MG63 (cell line): ENCODE measurements at regions not wholly inside any gene's neighbourhood (a gene's known extent, or its start where the extent isn't known, plus 50 kb on each side); places are given as distances from the start of the nearest gene placed in this dataset.
"Not testable (repeated sequence)": the region's sequence is repeated elsewhere in the genome, so short reads cannot be mapped to it uniquely, and the experiment has no call there.

Experiments used
- DNase-seq: peaks from one replicate; pipeline ENCODE4 v3.0.0-alpha.2; 2020
- H3K27me3 ChIP-seq: fragments of 250-450 bp; sonication (Bioruptor Pico); 2 replicates; pipeline ENCODE4 v1.5.1; 2020; ENCODE audit warnings: mild to moderate bottlenecking, moderate library complexity
- H3K36me3 ChIP-seq: fragments of 250-450 bp; sonication (Bioruptor Pico); 2 replicates; pipeline ENCODE4 v1.5.1; 2020; ENCODE audit warnings: mild to moderate bottlenecking, moderate library complexity
- H3K4me3 ChIP-seq: fragments of 250-450 bp; sonication (Bioruptor Pico); 2 replicates; pipeline ENCODE4 v1.5.1; 2020; ENCODE audit warnings: mild to moderate bottlenecking, moderate library complexity
- H3K9me3 ChIP-seq: fragments of 250-450 bp; sonication (Bioruptor Pico); 2 replicates; pipeline ENCODE4 v1.5.1; 2020; ENCODE audit warnings: mild to moderate bottlenecking, moderate library complexity

DNA sequence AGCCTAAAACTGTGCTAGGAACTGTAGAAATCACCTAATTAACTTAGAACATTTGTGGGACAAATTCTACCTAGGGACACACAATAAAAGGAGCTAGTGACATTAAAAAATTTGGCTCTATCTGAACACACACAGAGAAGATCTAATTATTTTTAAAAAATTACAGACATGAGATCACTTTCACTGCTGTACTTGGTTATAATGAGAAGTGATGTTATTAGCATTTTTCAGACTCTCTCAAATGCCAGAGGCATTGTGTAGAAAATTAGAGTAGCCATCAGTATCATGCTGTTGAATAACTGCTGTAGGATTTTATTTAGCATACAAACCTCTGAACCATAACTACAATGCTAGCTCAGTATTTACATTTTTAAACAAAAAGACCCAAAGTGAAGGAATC, 109.1 kb upstream of the ANK2 start:
- H3K27me3 ChIP-seq = no peaks in the 10 kb centered on the region
- H3K9me3 ChIP-seq = no peaks in the 10 kb centered on the region
- DNase-seq = no peak
- no peaks in the 10 kb centered on the region for H3K36me3 ChIP-seq
- no peak overlapping the region for H3K4me3 ChIP-seq

DNA sequence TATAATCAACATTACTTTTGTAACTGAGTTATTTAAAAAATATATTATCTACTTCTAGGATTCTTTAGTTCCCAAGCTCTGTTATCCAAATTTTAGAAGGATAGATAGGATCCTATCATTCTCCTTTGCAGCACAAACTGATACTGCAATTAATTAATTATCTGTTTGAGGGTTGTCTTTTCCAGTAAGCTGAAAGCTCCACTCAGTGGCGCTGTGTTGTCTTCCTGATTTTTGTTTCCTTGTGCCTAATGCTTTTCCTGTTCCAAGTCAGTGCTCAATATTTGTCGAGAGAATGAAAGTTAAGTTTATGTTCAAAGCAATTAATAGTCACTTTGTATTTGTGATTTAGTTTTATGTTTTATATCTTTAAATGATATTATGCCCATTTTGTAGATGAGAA, 107.4 kb upstream of the ANK2 start:
- Histone ChIP-seq H3K36me3 (no peaks in the 10 kb centered on the region), H3K4me3 (no peak overlapping the region), H3K27me3 (no peaks in the 10 kb centered on the region), H3K9me3 (no peaks in the 10 kb centered on the region)
- no peak for DNase-seq

GRCh38 chr4:112942997-112943396, 106.5 kb upstream of the ANK2 start:
- DNase-seq = no peak
- H3K4me3 ChIP-seq = no peak overlapping the region

DNA sequence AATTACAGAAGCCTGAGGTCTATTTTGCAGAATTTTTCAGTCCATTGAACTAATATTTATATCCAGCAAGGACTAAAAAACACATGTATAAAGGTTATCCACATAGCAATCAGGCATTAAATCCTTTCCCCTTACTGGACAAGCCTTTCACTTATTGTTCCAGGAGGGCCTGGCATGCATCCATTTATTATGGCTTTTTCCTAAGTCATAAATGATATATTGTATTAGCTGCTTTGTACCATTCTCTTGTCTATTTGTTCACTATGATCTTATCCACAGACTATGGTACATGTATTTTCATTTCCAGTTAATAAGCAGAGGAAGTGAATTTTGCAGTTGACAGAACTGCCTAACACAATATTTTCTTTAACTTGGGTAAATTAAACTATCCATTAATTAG, 105.4 kb upstream of the ANK2 start:
- no peaks in the 10 kb centered on the region for H3K36me3 ChIP-seq
- H3K27me3 ChIP-seq = no peaks in the 10 kb centered on the region
- H3K9me3 ChIP-seq = no peaks in the 10 kb centered on the region
- DNase-seq = no peak
- no peak overlapping the region for H3K4me3 ChIP-seq

More at GRCh38 chr4:112942997-112943396, 106.5 kb upstream of the ANK2 start:
- Histone ChIP-seq H3K9me3 (no peaks in the 10 kb centered on the region), H3K27me3 (no peaks in the 10 kb centered on the region), H3K36me3 (no peaks in the 10 kb centered on the region)

DNA sequence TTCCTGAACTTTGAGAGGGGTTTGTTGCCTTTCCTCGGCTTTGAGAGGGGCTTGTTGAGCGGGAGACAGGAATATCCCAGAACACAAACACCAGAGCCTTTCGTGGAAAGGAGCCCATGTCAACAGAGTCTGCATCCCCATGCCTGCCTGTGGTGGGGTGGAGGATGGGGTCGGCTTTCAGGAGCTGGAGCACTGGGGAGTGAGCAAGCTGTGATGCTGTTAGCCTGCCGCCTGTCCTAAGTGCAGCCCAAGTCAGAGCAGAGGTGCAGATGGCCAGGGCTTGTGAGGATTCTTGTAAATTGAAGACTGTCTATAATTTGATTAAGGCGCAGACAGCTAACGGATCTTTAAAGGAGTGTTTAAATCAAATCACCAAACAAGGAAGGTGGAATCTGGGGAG, 103.3 kb upstream of the ANK2 start:
- DNase-seq = no peak
- Histone ChIP-seq H3K27me3 (no peaks in the 10 kb centered on the region), H3K36me3 (no peaks in the 10 kb centered on the region), H3K9me3 (no peaks in the 10 kb centered on the region), H3K4me3 (no peak overlapping the region)

GRCh38 chr4:112947616-112948015, 101.8 kb upstream of the ANK2 start:
- H3K4me3 ChIP-seq = no peak overlapping the region
- no peaks in the 10 kb centered on the region for H3K27me3 ChIP-seq
- no peaks in the 10 kb centered on the region for H3K36me3 ChIP-seq
- no peak for DNase-seq
- H3K9me3 ChIP-seq = no peaks in the 10 kb centered on the region

DNA sequence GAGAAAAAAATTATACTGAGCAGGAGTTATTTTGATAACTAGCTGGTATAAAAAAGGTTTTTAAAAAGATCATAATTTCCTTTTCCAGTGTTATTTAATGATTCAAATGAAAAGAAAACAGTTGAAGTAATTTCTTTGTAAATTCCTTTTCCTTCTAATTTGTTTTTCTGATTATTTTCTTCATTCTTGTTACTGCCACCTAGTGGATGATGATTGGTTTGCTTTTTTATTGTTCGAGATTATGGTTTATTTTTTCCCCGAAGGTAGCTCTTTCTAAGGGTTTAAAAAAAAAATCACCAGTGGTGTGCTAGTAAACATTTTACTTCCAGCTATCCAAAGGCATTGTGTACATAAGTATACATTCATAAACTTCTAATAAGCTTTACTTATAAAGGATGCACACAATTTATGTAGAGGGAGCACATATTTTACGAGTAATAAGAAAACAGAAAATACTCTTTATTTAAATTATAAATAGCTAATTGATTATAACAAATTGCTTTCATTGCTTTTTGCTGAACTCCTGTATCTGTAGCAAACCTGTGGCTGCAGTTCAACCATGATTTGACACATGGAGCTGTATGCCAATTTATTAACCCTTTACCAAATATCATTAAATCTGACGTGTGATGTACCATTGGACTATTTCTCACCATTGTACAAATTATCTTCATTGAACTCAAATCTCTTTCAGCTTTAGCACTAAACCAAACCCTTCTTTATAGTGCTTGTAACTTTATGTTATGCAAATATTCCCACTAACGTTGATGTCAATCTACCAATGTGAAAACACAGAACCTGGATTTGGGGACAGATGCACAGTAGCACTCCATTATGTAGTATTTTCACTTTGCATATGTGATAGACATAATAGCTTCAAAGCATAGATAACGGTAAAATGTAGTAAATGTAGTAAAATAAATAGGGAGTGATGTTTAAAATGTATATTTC, 97.8 kb upstream of the ANK2 start:
- Histone ChIP-seq H3K36me3 (no peaks in the 10 kb centered on the region), H3K9me3 (no peaks in the 10 kb centered on the region), H3K27me3 (no peaks in the 10 kb centered on the region), H3K4me3 (no peak overlapping the region)
- DNase-seq = no peak

DNA sequence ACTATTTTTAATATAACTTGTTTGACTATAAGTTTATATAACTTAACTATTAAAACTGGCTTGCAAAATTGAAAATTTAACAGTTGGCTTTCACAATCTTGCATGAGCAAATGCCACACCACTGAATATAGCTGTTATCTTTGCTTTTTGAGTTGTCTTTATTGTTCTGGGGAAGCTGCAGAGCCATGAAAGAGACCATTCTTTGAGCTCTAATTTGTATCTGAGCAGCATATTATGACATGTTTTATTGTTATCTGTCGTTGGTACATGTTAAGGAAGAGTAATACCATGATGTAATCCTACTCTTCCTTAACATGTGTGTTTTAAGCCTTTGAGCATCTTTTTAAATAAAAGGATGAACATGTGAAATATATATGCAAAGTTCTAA, 97.1 kb upstream of the ANK2 start:
- H3K36me3 ChIP-seq = no peaks in the 10 kb centered on the region
- no peak overlapping the region for H3K4me3 ChIP-seq
- no peaks in the 10 kb centered on the region for H3K27me3 ChIP-seq
- no peaks in the 10 kb centered on the region for H3K9me3 ChIP-seq
- no peak for DNase-seq

DNA sequence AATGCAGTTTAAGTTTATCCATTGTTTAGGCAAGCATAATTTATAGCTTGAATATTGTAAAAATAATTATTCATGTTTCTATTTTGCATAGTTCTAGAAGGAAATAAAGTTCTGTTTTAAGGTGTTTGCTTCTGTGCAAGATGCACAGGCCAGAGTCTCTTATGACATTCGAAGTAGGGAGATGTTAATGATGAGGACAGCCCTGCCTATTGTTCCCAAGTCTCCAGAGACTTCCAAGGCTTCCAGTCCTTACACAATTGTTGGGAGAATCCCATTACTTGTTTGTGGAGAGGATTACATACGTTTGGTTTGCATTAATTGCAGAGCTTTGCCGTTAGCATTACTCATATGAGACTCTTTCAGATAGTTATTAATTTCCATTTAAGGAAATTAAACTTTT, 96.2 kb upstream of the ANK2 start:
- Histone ChIP-seq H3K9me3 (no peaks in the 10 kb centered on the region), H3K27me3 (no peaks in the 10 kb centered on the region), H3K4me3 (no peak overlapping the region), H3K36me3 (no peaks in the 10 kb centered on the region)
- DNase-seq = no peak

GRCh38 chr4:112954286-112954685, 95.2 kb upstream of the ANK2 start:
- no peaks in the 10 kb centered on the region for H3K27me3 ChIP-seq
- no peaks in the 10 kb centered on the region for H3K36me3 ChIP-seq
- H3K9me3 ChIP-seq = no peaks in the 10 kb centered on the region
- no peak overlapping the region for H3K4me3 ChIP-seq
- no peak for DNase-seq

DNA sequence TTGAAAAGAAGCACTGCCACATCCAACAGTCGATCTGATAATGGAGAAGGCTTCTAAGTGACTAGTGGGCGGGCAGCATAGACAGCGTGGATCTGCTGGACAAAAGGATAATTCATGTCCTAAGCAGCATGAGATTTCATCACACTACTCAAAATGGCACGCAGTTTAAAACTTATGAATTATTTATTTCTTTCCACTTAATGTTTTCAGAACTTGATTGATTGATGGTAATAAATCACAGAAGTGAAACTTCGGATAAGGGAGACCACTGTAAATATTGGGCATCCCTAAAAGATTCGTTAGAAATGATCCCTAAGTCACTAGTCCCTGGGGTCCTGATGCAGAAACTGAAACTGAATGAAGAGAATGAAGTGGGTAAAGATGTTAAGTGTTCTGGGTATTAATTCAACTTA, 93.0 kb upstream of the ANK2 start:
- no peak for DNase-seq
- no peaks in the 10 kb centered on the region for H3K36me3 ChIP-seq
- H3K9me3 ChIP-seq = no peaks in the 10 kb centered on the region
- H3K27me3 ChIP-seq = no peaks in the 10 kb centered on the region
- no peak overlapping the region for H3K4me3 ChIP-seq

DNA sequence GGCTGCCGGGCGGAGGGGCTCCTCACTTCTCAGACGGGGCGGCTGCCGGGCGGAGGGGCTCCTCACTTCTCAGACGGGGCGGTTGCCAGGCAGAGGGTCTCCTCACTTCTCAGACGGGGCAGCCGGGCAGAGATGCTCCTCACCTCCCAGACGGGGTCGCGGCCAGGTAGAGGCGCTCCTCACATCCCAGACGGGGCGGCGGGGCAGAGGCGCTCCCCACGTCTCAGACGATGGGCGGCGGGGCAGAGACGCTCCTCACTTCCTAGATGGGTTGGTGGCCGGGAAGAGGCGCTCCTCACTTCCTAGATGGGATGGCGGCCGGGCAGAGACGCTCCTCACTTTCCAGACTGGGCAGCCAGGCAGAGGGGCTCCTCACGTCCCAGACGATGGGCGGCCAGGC, 91.7 kb upstream of the ANK2 start:
- not testable (repeated sequence) for DNase-seq, H3K9me3 ChIP-seq, H3K27me3 ChIP-seq, H3K36me3 ChIP-seq, H3K4me3 ChIP-seq

DNA sequence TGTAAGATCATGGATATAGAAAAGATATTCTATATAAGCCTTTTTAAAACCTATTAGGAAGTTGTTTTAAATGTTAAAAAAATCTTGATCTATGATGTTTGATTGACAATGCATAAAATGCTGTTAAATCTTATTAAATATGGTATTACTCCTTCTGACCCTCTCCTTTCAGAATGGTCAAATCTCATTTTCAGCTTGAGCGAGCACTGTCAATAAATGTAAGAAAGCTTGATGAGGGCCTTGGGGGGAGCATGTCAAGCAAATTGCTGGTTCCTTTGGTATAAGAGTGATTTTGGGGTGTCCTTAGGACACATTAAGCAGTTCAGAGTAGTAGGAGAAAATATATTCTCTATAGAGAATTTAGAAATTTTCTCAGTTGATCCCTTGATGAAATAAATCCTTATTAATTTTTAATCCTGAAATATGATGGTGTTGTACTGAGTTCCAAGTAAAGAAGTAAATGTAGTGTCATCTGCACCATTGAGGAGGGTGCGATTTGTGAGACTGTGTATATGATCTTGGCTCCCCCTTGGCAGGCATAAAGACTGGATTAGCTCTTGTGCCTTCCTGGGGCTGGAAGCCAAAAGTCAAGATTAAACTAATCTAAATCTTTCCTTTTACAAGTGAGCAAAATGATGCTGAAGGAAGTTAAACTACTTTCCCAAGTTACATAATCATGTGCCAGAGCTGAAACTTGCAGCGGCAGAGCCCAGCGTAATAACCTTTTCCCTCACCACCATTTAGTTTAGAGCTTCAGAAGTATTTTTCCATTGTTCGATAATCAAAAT, 82.6 kb upstream of the ANK2 start:
- Histone ChIP-seq H3K9me3 (no peaks in the 10 kb centered on the region), H3K36me3 (no peaks in the 10 kb centered on the region)
- no peak for DNase-seq

DNA sequence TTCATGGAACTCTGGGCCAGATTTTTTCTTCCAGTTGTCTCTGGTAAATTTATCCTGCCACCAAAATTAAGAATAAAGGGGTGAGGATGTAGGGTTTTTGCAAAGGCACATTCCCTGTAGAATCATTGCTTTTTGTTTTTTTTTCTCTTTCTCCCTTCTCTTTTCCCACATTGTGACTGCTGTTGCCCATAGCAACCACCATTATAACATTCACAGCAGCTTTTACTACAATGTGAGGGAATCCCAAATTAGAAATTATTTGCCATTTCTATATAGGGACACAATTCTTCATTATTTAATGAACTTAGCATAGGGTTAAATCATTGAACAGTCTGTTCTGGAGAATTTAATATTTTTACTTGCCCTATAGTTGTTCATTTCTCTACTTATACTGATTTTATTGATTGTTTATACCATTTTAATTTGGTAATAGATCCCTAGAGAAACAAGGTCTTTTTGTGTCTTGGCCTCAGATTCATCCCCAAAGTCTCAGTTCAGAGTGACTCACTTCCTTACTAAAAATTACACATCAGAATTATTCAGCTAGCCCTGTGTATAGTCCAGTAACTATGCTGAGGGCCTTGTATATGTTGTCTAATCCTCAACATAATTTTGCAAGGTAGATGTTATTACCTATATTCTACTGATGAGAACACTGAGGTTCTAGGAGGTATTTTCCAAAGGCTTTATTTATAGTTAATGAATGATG, 80.8 kb upstream of the ANK2 start:
- H3K9me3 ChIP-seq = no peaks in the 10 kb centered on the region
- no peak for DNase-seq
- H3K36me3 ChIP-seq = no peaks in the 10 kb centered on the region
- no peaks in the 10 kb centered on the region for H3K27me3 ChIP-seq
- H3K4me3 ChIP-seq = no peak overlapping the region

More for the DNA sequence above, 82.6 kb upstream of the ANK2 start:
- Histone ChIP-seq H3K4me3 (no peak overlapping the region), H3K27me3 (no peaks in the 10 kb centered on the region)

DNA sequence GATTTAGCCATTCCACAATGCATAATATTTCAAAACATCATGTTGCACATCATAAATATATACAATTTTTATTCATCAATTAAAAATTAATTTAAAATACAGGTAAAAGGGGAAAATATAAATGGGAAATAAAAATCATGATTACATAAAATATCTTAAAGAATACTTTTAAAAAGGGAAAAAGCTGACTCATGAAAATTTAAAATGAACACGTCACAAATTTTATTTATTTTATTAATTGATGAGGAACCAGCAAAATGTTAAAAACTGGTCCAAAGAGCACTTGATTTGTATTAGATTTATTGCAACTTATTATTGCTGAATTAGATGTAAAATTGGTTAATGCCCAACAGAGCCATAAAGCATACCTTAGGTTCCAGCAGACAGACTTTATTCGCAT, 78.5 kb upstream of the ANK2 start:
- no peaks in the 10 kb centered on the region for H3K36me3 ChIP-seq
- H3K4me3 ChIP-seq = no peak overlapping the region
- no peaks in the 10 kb centered on the region for H3K27me3 ChIP-seq
- H3K9me3 ChIP-seq = no peaks in the 10 kb centered on the region
- DNase-seq = no peak

- no peaks in the 10 kb centered on the region for H3K9me3 ChIP-seq
- DNase-seq = no peak
- no peaks in the 10 kb centered on the region for H3K27me3 ChIP-seq
- no peaks in the 10 kb centered on the region for H3K36me3 ChIP-seq
- H3K4me3 ChIP-seq = no peak overlapping the region
These were observed 75.7 kb upstream of the ANK2 start for GRCh38 chr4:112973750-112974251.
